HCT116 (cell line): ENCODE measurements at regions not wholly inside any gene's neighbourhood (a gene's known extent, or its start where the extent isn't known, plus 50 kb on each side); places are given as distances from the start of the nearest gene placed in this dataset.

Experiments
- ATAC-seq: fragments of 200-7000 bp; cut with Tn5 transposase; 2 replicates; pipeline ENCODE4 v1.9.1; 2020; ENCODE audit warnings: mild to moderate bottlenecking, moderate library complexity
- BruUV-seq: library from RNA; stranded (reverse); fragments of 400-500 nt; replicated peaks from 2 replicates; lab custom pipeline; 2021; lab: Mats Ljungman, UMichigan
- CTCF ChIA-PET: fragments of 300-600 bp; sonication (Branson Sonifier 250); formaldehyde crosslinking; loops from one replicate; lab custom pipeline; 2021; ENCODE audit warnings: antibody characterized with exemption; lab: Charles Lee
- POLR2A ChIA-PET: fragments of 300-600, 350-600 bp; sonication (Branson Sonifier 250); formaldehyde crosslinking; loops from one replicate; lab custom pipeline; 2021; ENCODE audit warnings: antibody characterized with exemption; lab: Charles Lee
- RAD21 ChIA-PET, 2 experiments: fragments of 300-600 bp; sonication (Branson Sonifier 250); formaldehyde crosslinking; loops; one replicate each; lab custom pipeline; 2023; ENCODE audit warnings: low total read pairs in 2 of 2; ENCODE audit not compliant: uncharacterized antibody in 2 of 2, unreplicated experiment in 2 of 2, low non-redundant PET in 1 of 2; lab: Charles Lee
- DNase-seq: peaks from one replicate; pipeline ENCODE4 v3.0.0-alpha.2; 2010; ENCODE audit warnings: low read depth, low spot score
- H2AFZ ChIP-seq: fragments of 200-600 bp; shearing (Covaris generic), sonication (generic); 2 replicates; pipeline ENCODE4 v1.6.1; 2017; ENCODE audit warnings: low read depth, mixed run types, mixed read lengths, antibody characterized with exemption, low read length; ENCODE audit not compliant: poor library complexity, severe bottlenecking
- H3K27ac ChIP-seq: 2 replicates; pipeline ENCODE4 v1.5.1; 2012; ENCODE audit warnings: low read depth, low read length
- H3K27me3 ChIP-seq: fragments of 200-600 bp; sonication (generic); 2 replicates; pipeline ENCODE4 v1.6.1; 2016; ENCODE audit warnings: mixed run types, low read length, mixed read lengths; ENCODE audit not compliant: insufficient read depth
- H3K36me3 ChIP-seq, 2 experiments: fragments of 200-500 bp in 1 of 2; fragments of 200-600 bp in 1 of 2; sonication (Bioruptor generic) in 1 of 2; sonication (generic) in 1 of 2; 2 replicates each; pipeline versions ENCODE4 v1.5.1 to v1.6.1; 2014 to 2016; ENCODE audit warnings: low read length in 2 of 2, inconsistent platforms in 1 of 2, mixed read lengths in 1 of 2, mixed run types in 1 of 2; ENCODE audit not compliant: insufficient read depth in 2 of 2, control insufficient read depth in 1 of 2
- H3K4me1 ChIP-seq, 2 experiments: fragments of 200-600 bp in 1 of 2; sonication (generic) in 1 of 2; 2 replicates each; pipeline versions ENCODE4 v1.5.1 to v1.6.1; 2012 to 2017; ENCODE audit warnings: low read length in 2 of 2, inconsistent platforms in 1 of 2, mild to moderate bottlenecking in 1 of 2, mixed read lengths in 1 of 2, mixed run types in 1 of 2, moderate library complexity in 1 of 2; ENCODE audit not compliant: insufficient read depth in 2 of 2, control insufficient read depth in 1 of 2
- H3K4me2 ChIP-seq: fragments of 200-600 bp; sonication (generic); 2 replicates; pipeline ENCODE4 v1.6.1; 2017; ENCODE audit warnings: mixed run types, low read length, mixed read lengths
- H3K4me3 ChIP-seq, 2 experiments: fragments of 200-600 bp in 1 of 2; sonication (generic) in 1 of 2; replicated peaks in 1 of 2; 2 replicates each; pipeline ENCODE4 v1.5.1; 2011 to 2016; ENCODE audit warnings: low read length in 2 of 2, control low read depth in 1 of 2, low read depth in 1 of 2, mild to moderate bottlenecking in 1 of 2, mixed read lengths in 1 of 2, mixed run types in 1 of 2
- H3K79me2 ChIP-seq: fragments of 200-600 bp; sonication (generic); 2 replicates; pipeline ENCODE4 v1.6.1; 2017; ENCODE audit warnings: mild to moderate bottlenecking, mixed run types, low read length, moderate library complexity, mixed read lengths; ENCODE audit not compliant: insufficient read depth
- H3K9ac ChIP-seq: fragments of 200-600 bp; sonication (generic); 2 replicates; pipeline ENCODE4 v1.6.1; 2016; ENCODE audit warnings: low read length, mixed read lengths
- H3K9me2 ChIP-seq: fragments of 200-600 bp; sonication (generic), shearing (Covaris generic); 2 replicates; pipeline ENCODE4 v1.6.1; 2017; ENCODE audit warnings: mixed run types, mild to moderate bottlenecking, moderate library complexity; ENCODE audit not compliant: insufficient read depth
- H3K9me3 ChIP-seq, 2 experiments: fragments of 200-500 bp in 1 of 2; fragments of 200-600 bp in 1 of 2; sonication (Bioruptor generic) in 1 of 2; sonication (generic) in 1 of 2; 2 replicates each; pipeline ENCODE4 v1.6.1; 2014 to 2017; ENCODE audit warnings: low read length in 2 of 2, mixed read lengths in 2 of 2, inconsistent platforms in 1 of 2, low read depth in 1 of 2, mild to moderate bottlenecking in 1 of 2, mixed run types in 1 of 2, moderate library complexity in 1 of 2; ENCODE audit not compliant: control insufficient read depth in 1 of 2, insufficient read depth in 1 of 2
- H4K20me1 ChIP-seq: fragments of 200-600 bp; sonication (generic), shearing (Covaris generic); 2 replicates; pipeline ENCODE4 v1.6.1; 2017; ENCODE audit warnings: mixed run types, mild to moderate bottlenecking, moderate library complexity; ENCODE audit not compliant: insufficient read depth
- CBX3 ChIP-seq: IDR thresholded peaks from 2 replicates; pipeline ENCODE4 v1.6.1; 2012; ENCODE audit warnings: low read depth
- EGR1 ChIP-seq: IDR thresholded peaks from 2 replicates; pipeline ENCODE4 v1.6.1; 2012; ENCODE audit warnings: low read depth
- ELF1 ChIP-seq: IDR thresholded peaks from 2 replicates; pipeline ENCODE4 v1.6.1; 2012; ENCODE audit warnings: low read depth, borderline replicate concordance
- EZH2 ChIP-seq: fragments of 200-600 bp; sonication (generic); IDR thresholded peaks from 2 replicates; pipeline ENCODE4 v1.6.1; 2017; ENCODE audit warnings: antibody characterized with exemption, mixed run types
- EZH2phosphoT487 ChIP-seq: fragments of 200-600 bp; IDR thresholded peaks from 2 replicates; pipeline ENCODE4 v1.6.1; 2018; ENCODE audit warnings: antibody characterized with exemption, borderline replicate concordance
- FOSL1 ChIP-seq: IDR thresholded peaks from 2 replicates; pipeline ENCODE4 v1.6.1; 2012; ENCODE audit warnings: low read depth
- JUND ChIP-seq: IDR thresholded peaks from 2 replicates; pipeline ENCODE4 v1.6.1; 2012
- MAX ChIP-seq: IDR thresholded peaks from 2 replicates; pipeline ENCODE4 v1.6.1; 2012
- POLR2A ChIP-seq: IDR thresholded peaks from 2 replicates; pipeline ENCODE4 v1.7.0; 2011; ENCODE audit warnings: borderline replicate concordance; ENCODE audit not compliant: insufficient read depth, insufficient read length; ENCODE audit errors: extremely low read depth
- POLR2AphosphoS5 ChIP-seq: IDR thresholded peaks from 2 replicates; pipeline ENCODE4 v1.6.1; 2011; ENCODE audit warnings: mild to moderate bottlenecking, low read depth, low read length, moderate library complexity
- SIN3A ChIP-seq: IDR thresholded peaks from 2 replicates; pipeline ENCODE4 v1.6.1; 2012; ENCODE audit warnings: low read depth
- SP1 ChIP-seq: IDR thresholded peaks from 2 replicates; pipeline ENCODE4 v1.6.1; 2012; ENCODE audit warnings: low read depth
- TCF7L2 ChIP-seq: IDR thresholded peaks from 2 replicates; pipeline ENCODE4 v1.7.0; 2011; ENCODE audit warnings: borderline replicate concordance, inconsistent platforms; ENCODE audit not compliant: insufficient read depth, insufficient read length; ENCODE audit errors: extremely low read depth
- YY1 ChIP-seq: IDR thresholded peaks from 2 replicates; pipeline ENCODE4 v1.6.1; 2011; ENCODE audit warnings: low read length, low read depth, moderate library complexity, mild to moderate bottlenecking; ENCODE audit not compliant: insufficient replicate concordance; ENCODE audit errors: extremely low read depth
- ZFX ChIP-seq: fragments of 450-650 bp; IDR thresholded peaks from 2 replicates; pipeline ENCODE4 v1.6.1; 2017
- ZNF274 ChIP-seq: fragments of 200-500 bp; sonication (Bioruptor generic); IDR thresholded peaks from 2 replicates; pipeline ENCODE4 v1.6.1; 2014; ENCODE audit warnings: mild to moderate bottlenecking, low read depth, low read length, inconsistent platforms
- intact Hi-C: fragments of 100-400 bp; cut with micrococcal nuclease; formaldehyde crosslinking; loops from 2 replicates; pipeline ENCODE4 v1.10.0; 2022
- TF ChIP-seq, protein P1 (sequence below), 3 experiments: fragments of 200-600 bp in 1 of 3; sonication (generic) in 1 of 3; IDR thresholded peaks in 2 of 3; conservative IDR thresholded peaks in 1 of 3; 2 replicates each; pipeline ENCODE4 v1.5.1; 2012 to 2017; ENCODE audit warnings: low read depth in 2 of 3, low read length in 2 of 3, antibody characterized with exemption in 1 of 3, borderline replicate concordance in 1 of 3, control low read depth in 1 of 3, mild to moderate bottlenecking in 1 of 3, mixed read lengths in 1 of 3, mixed run types in 1 of 3, moderate library complexity in 1 of 3; ENCODE audit not compliant: insufficient read depth in 1 of 3

- Histone ChIP-seq H2AFZ (no peak overlapping the region), H3K27me3 (no peaks in the 10 kb centered on the region), H3K4me1 (no peaks in the 10 kb centered on the region), H3K27ac (no peak overlapping the region), H3K9me3 (no peaks in the 10 kb centered on the region), H3K4me3 (no peak overlapping the region), H3K4me2 (no peak overlapping the region), H4K20me1 (no peaks in the 10 kb centered on the region), H3K9ac (no peak overlapping the region), H3K79me2 (no peaks in the 10 kb centered on the region), H3K9me2 (no peaks in the 10 kb centered on the region; the same call in 1 of the 2 replicates), H3K36me3 (no peaks in the 10 kb centered on the region)
- DNase-seq (no peak), ATAC-seq (no peak)
- RAD21 ChIA-PET, result no interaction called here
- no TSS peak for BruUV-seq
- CTCF ChIA-PET, result no interaction called here
- intact Hi-C loops, result no loop called here
- TF ChIP-seq TCF7L2, result no peak
- no peak for TF ChIP-seq EZH2phosphoT487
- no peak for TF ChIP-seq EGR1
- POLR2A ChIA-PET, result no interaction called here
Observed at GRCh38 chr13:97555034-97555433, 121.1 kb downstream of the RAP2A start.

DNA sequence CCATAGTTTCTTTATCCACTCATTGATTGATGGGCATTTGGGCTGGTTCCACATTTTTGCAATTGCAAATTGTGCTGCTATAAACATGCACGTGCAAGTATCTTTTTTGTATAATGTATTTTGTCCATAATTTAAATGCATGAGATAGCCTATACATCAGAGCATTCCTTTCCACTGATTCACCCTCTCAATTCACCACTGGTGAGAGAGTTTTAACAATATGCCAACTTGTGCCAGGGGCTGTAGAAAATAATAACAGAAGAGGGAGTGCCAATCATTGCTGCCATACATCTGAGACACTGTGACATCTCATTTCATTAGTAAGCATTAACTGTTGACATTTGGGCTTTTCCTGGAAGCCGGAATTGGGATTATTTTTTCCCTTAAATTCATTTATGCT is 125.1 kb downstream of the RAP2A start:
- Histone ChIP-seq H3K36me3 (no peaks in the 10 kb centered on the region), H3K4me3 (no peak overlapping the region), H3K4me1 (no peaks in the 10 kb centered on the region), H3K9me3 (no peaks in the 10 kb centered on the region), H2AFZ (no peak overlapping the region), H3K27ac (no peak overlapping the region), H3K79me2 (no peaks in the 10 kb centered on the region), H4K20me1 (no peaks in the 10 kb centered on the region), H3K27me3 (no peaks in the 10 kb centered on the region), H3K4me2 (no peak overlapping the region), H3K9ac (no peak overlapping the region), H3K9me2 (no peaks in the 10 kb centered on the region; the same call in 1 of the 2 replicates)
- TF ChIP-seq ZNF274 (no peak), SIN3A (no peak), JUND (no peak), ZFX (no peak), EZH2phosphoT487 (no peak), POLR2AphosphoS5 (no peak), CBX3 (no peak), SP1 (no peak), ELF1 (no peak), MAX (no peak), EGR1 (no peak), EZH2 (no peak), TCF7L2 (no peak), YY1 (no peak), FOSL1 (no peak), POLR2A (no peak)
- TF ChIP-seq, protein P1, sequence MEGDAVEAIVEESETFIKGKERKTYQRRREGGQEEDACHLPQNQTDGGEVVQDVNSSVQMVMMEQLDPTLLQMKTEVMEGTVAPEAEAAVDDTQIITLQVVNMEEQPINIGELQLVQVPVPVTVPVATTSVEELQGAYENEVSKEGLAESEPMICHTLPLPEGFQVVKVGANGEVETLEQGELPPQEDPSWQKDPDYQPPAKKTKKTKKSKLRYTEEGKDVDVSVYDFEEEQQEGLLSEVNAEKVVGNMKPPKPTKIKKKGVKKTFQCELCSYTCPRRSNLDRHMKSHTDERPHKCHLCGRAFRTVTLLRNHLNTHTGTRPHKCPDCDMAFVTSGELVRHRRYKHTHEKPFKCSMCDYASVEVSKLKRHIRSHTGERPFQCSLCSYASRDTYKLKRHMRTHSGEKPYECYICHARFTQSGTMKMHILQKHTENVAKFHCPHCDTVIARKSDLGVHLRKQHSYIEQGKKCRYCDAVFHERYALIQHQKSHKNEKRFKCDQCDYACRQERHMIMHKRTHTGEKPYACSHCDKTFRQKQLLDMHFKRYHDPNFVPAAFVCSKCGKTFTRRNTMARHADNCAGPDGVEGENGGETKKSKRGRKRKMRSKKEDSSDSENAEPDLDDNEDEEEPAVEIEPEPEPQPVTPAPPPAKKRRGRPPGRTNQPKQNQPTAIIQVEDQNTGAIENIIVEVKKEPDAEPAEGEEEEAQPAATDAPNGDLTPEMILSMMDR (IDR thresholded peaks at IDR 0.05 in 2 of 3, conservative IDR thresholded peaks at IDR 0.05 in 1 of 3; ENCODE audit: borderline replicate concordance in 1 of 3, insufficient read depth in 1 of 3, low read depth in 2 of 3, low read length in 2 of 3), result no peak
- ChIA-PET CTCF (no interaction called here), RAD21 (no interaction called here), POLR2A (no interaction called here)
- intact Hi-C loops, result no loop called here
- ATAC-seq (no peak), DNase-seq (no peak)
- BruUV-seq, result no TSS peak
